ENCODE measurements at regions not wholly inside any gene's neighbourhood (a gene's known extent, or its start where the extent isn't known, plus 50 kb on each side); places are given as distances from the start of the nearest gene placed in this dataset.

DNA sequence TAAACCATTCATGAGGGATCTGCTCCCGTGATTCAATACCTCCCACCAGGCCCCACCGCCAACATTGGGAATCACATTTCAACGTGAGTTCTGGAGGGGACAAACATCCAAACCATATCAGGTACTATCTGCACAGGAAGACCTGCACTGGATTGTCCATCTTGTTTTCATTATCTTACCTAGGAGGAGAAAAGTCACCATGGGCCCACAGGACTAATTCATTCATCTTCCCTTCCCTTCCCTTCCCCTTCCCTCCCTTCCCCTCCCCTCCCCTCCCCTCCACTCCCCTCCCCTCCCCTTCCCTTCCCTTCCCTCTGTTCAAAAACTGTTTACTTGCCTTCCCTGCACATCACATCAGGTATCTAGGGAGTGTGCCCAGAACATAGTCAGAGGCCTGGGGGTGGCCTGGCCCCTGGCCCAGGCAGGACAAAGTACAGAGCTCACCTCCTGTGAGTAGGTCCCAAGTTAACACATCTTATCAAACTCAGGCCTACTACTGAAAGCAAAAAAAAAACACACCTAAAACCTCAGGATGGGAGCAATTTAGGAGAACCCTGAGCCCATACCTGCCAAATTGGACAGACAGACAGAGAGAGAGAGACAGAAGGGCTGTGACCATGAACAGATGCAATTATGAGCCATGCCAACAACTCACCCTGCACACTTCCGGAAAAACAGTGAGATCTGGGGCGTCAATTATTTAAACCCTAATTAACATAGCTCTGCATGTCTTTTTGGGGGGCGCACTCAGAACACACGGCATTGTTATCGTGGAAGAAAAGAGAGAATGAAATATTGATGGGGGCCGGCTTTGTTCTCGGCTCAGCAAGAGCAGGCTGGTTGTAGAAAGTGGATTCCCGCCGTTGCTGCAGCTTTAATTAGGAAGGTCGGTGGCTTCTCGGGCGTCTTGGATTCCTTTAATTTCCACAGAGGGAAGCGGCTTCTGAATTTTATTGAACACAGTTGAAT is 151.2 kb downstream of the IRX5 start:
- TF ChIP-seq, protein P1, sequence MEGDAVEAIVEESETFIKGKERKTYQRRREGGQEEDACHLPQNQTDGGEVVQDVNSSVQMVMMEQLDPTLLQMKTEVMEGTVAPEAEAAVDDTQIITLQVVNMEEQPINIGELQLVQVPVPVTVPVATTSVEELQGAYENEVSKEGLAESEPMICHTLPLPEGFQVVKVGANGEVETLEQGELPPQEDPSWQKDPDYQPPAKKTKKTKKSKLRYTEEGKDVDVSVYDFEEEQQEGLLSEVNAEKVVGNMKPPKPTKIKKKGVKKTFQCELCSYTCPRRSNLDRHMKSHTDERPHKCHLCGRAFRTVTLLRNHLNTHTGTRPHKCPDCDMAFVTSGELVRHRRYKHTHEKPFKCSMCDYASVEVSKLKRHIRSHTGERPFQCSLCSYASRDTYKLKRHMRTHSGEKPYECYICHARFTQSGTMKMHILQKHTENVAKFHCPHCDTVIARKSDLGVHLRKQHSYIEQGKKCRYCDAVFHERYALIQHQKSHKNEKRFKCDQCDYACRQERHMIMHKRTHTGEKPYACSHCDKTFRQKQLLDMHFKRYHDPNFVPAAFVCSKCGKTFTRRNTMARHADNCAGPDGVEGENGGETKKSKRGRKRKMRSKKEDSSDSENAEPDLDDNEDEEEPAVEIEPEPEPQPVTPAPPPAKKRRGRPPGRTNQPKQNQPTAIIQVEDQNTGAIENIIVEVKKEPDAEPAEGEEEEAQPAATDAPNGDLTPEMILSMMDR (conservative IDR thresholded peaks at IDR 0.05; ENCODE audit: low read length) = no peak
- no peak for TF ChIP-seq EZH2phosphoT487 (IDR thresholded peaks at IDR 0.05; ENCODE audit: borderline replicate concordance)

Measured in Loucy (cell line).